DOHH2 (cell line): ENCODE measurements at regions not wholly inside any gene's neighbourhood (a gene's known extent, or its start where the extent isn't known, plus 50 kb on each side); places are given as distances from the start of the nearest gene placed in this dataset.

Source experiments
- EZH2phosphoT487 ChIP-seq: fragments of 200-600 bp; sonication (generic); IDR thresholded peaks from 2 replicates; pipeline ENCODE4 v1.6.1; 2017; ENCODE audit warnings: borderline replicate concordance, mild to moderate bottlenecking, antibody characterized with exemption, low read length, moderate library complexity, mixed read lengths
- TF ChIP-seq, protein P1 (sequence below): fragments of 200-600 bp; sonication (generic); IDR thresholded peaks from one replicate; pipeline ENCODE4 v1.5.1; 2014; ENCODE audit warnings: antibody characterized with exemption, mild to moderate bottlenecking, low read depth, low read length; ENCODE audit not compliant: poor library complexity, severe bottlenecking

DNA sequence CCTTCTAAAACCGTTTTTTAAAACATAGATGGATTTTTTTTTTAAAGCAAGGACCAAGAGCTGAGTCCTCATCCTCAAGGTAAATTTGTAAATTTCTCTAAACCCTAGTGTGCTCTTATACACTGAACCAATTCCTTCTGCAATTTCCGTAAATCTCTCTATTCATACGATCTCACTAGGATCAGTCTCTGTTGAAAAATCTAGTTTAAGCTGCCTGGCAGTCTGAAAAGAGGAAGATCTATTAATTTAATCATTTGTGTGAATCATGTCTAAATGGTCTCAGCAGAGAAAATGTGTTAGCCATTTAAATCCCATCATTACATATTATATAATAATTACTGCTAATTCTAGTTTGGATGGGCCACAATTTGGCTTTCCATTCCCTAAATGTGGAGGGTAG is 184.2 kb upstream of the TSHZ2 start:
- TF ChIP-seq, protein P1, sequence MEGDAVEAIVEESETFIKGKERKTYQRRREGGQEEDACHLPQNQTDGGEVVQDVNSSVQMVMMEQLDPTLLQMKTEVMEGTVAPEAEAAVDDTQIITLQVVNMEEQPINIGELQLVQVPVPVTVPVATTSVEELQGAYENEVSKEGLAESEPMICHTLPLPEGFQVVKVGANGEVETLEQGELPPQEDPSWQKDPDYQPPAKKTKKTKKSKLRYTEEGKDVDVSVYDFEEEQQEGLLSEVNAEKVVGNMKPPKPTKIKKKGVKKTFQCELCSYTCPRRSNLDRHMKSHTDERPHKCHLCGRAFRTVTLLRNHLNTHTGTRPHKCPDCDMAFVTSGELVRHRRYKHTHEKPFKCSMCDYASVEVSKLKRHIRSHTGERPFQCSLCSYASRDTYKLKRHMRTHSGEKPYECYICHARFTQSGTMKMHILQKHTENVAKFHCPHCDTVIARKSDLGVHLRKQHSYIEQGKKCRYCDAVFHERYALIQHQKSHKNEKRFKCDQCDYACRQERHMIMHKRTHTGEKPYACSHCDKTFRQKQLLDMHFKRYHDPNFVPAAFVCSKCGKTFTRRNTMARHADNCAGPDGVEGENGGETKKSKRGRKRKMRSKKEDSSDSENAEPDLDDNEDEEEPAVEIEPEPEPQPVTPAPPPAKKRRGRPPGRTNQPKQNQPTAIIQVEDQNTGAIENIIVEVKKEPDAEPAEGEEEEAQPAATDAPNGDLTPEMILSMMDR: no peak
- no peak for TF ChIP-seq EZH2phosphoT487
